ENCODE measurements at regions not wholly inside any gene's neighbourhood (a gene's known extent, or its start where the extent isn't known, plus 50 kb on each side); places are given as distances from the start of the nearest gene placed in this dataset.

DNA sequence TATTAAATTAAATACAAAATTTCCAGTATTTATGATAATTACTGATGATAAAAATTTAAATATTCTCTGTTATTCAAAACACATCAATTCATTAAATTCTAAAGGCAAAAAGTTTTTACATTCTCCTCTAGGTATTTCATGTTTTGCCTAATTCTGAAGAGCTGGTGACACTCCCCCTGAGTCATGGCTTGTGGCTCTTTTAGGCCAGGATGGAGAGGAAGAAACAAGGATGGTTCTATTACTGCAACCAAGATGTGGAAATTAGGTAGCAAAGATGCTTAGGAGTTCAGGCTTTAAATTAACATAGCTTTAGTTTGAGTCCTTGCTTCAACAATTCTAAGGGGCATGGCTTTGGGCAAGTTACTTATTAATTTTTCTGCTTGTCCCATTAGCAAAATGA is 1295.8 kb downstream of the EFNA5 start:
- Mint-ChIP-seq H3K36me3 (ENCODE audit: low read depth) (no peaks in the 10 kb centered on the region), H3K27ac (no peak overlapping the region), H3K4me3 (no peak overlapping the region), H3K9me3 (peaks cover 12% of the 10 kb centered on the region), H3K4me1 (peaks cover 2% of the 10 kb centered on the region), H3K27me3 (ENCODE audit: insufficient read depth) (no peaks in the 10 kb centered on the region)
- TF ChIP-seq, protein P1, sequence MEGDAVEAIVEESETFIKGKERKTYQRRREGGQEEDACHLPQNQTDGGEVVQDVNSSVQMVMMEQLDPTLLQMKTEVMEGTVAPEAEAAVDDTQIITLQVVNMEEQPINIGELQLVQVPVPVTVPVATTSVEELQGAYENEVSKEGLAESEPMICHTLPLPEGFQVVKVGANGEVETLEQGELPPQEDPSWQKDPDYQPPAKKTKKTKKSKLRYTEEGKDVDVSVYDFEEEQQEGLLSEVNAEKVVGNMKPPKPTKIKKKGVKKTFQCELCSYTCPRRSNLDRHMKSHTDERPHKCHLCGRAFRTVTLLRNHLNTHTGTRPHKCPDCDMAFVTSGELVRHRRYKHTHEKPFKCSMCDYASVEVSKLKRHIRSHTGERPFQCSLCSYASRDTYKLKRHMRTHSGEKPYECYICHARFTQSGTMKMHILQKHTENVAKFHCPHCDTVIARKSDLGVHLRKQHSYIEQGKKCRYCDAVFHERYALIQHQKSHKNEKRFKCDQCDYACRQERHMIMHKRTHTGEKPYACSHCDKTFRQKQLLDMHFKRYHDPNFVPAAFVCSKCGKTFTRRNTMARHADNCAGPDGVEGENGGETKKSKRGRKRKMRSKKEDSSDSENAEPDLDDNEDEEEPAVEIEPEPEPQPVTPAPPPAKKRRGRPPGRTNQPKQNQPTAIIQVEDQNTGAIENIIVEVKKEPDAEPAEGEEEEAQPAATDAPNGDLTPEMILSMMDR (conservative IDR thresholded peaks at IDR 0.05), result no peak
- no peaks in the 10 kb centered on the region for H3K27me3 ChIP-seq (ENCODE audit: control insufficient read depth, insufficient read depth, low read length, poor library complexity, severe bottlenecking)
- H3K36me3 ChIP-seq (ENCODE audit: control insufficient read depth, insufficient read depth, low read length), result no peaks in the 10 kb centered on the region
- no peak overlapping the region for H3K9ac ChIP-seq (ENCODE audit: extremely low read depth, low read length, poor library complexity, severe bottlenecking)
- DNase-seq, result no peak
- no peak overlapping the region for H3K4me3 ChIP-seq (ENCODE audit: low read length)
- peaks cover 3% of the 10 kb centered on the region for H3K9me3 ChIP-seq (ENCODE audit: control insufficient read depth, low read length)
- H3K27ac ChIP-seq (ENCODE audit: low read depth, low read length), result no peak overlapping the region
- no peaks in the 10 kb centered on the region for H3K4me1 ChIP-seq (ENCODE audit: control insufficient read depth, insufficient read depth, low read length)

DNA sequence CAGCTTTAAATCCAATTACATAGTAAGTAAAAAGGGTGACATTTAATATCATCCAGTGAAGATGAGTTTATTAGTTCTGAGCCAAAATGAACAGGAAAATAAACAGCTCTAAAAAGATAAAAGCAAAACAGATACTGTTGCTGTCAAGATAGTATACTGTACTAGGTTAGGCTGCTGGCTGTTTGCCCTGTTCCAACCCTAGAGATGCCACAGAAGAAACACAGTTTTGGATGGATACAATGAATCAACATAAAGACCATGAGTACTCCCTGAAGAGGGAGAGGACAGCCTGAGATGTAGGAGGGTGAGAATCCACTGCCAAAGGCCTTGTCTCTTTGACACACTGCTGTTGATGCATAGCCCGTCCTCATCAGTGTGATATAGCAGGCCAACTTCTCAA is 1302.7 kb downstream of the EFNA5 start:
- H3K4me3 ChIP-seq (ENCODE audit: low read length), result no peak overlapping the region
- no peak overlapping the region for H3K27ac ChIP-seq (ENCODE audit: low read depth, low read length)
- H3K9ac ChIP-seq (ENCODE audit: extremely low read depth, low read length, poor library complexity, severe bottlenecking), result no peak overlapping the region
- Mint-ChIP-seq H3K27me3 (ENCODE audit: insufficient read depth) (no peaks in the 10 kb centered on the region), H3K4me1 (no peaks in the 10 kb centered on the region), H3K36me3 (ENCODE audit: low read depth) (no peaks in the 10 kb centered on the region), H3K4me3 (no peak overlapping the region), H3K9me3 (peaks cover 16% of the 10 kb centered on the region), H3K27ac (no peak overlapping the region)
- H3K36me3 ChIP-seq (ENCODE audit: control insufficient read depth, insufficient read depth, low read length), result no peaks in the 10 kb centered on the region
- H3K4me1 ChIP-seq (ENCODE audit: control insufficient read depth, insufficient read depth, low read length), result no peaks in the 10 kb centered on the region
- 81% methylated on average over 1 of the region's 1 CpG; no CpG with 5 or more reads in 1 of the 2 experiments for WGBS, 2 experiments (ENCODE audit: insufficient coverage in 1 of 2, insufficient read length in 1 of 2)
- DNase-seq, result no peak
- peaks cover 3% of the 10 kb centered on the region for H3K9me3 ChIP-seq (ENCODE audit: control insufficient read depth, low read length)
- no peaks in the 10 kb centered on the region for H3K27me3 ChIP-seq (ENCODE audit: control insufficient read depth, insufficient read depth, low read length, poor library complexity, severe bottlenecking)
- TF ChIP-seq, protein P1 (conservative IDR thresholded peaks at IDR 0.05), result no peak

DNA sequence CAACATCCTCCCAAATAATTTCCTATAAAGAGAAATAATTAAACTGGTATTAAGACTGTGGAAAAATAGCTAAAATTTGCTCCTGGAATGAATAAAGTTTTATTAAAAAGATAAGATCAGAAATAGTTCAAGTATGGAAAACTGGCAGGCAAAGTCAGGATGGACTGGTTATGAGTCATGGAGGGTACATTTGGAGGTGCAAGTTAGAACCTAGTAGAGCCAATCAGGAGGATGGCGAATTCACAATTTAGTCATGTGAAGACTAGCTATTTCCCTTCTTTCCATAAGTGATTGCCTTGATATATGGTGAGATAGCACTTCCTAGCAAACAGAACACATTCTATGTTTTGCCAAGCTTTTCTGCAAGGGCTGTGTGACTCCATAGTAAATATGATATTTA is 1303.5 kb downstream of the EFNA5 start:
- peaks cover 3% of the 10 kb centered on the region for H3K9me3 ChIP-seq (ENCODE audit: control insufficient read depth, low read length)
- H3K9ac ChIP-seq (ENCODE audit: extremely low read depth, low read length, poor library complexity, severe bottlenecking), result no peak overlapping the region
- H3K36me3 ChIP-seq (ENCODE audit: control insufficient read depth, insufficient read depth, low read length), result no peaks in the 10 kb centered on the region
- Mint-ChIP-seq H3K4me1 (no peaks in the 10 kb centered on the region), H3K36me3 (ENCODE audit: low read depth) (no peaks in the 10 kb centered on the region), H3K9me3 (peaks cover 20% of the 10 kb centered on the region), H3K4me3 (no peak overlapping the region), H3K27me3 (ENCODE audit: insufficient read depth) (no peaks in the 10 kb centered on the region), H3K27ac (no peak overlapping the region)
- no peak for DNase-seq
- H3K4me1 ChIP-seq (ENCODE audit: control insufficient read depth, insufficient read depth, low read length), result no peaks in the 10 kb centered on the region
- TF ChIP-seq, protein P1 (conservative IDR thresholded peaks at IDR 0.05), result no peak
- H3K27ac ChIP-seq (ENCODE audit: low read depth, low read length), result no peak overlapping the region
- WGBS, 2 experiments (ENCODE audit: insufficient coverage in 1 of 2, insufficient read length in 1 of 2), result 100% methylated on average over 1 of the region's 1 CpG
- H3K27me3 ChIP-seq (ENCODE audit: control insufficient read depth, insufficient read depth, low read length, poor library complexity, severe bottlenecking), result no peaks in the 10 kb centered on the region
- no peak overlapping the region for H3K4me3 ChIP-seq (ENCODE audit: low read length)

Data from endodermal cell (in vitro differentiated cells).